RWPE2 (cell line): ENCODE measurements at regions not wholly inside any gene's neighbourhood (a gene's known extent, or its start where the extent isn't known, plus 50 kb on each side); places are given as distances from the start of the nearest gene placed in this dataset.

Source experiments
- ATAC-seq: fragments of 200-7000 bp; cut with Tn5 transposase; 3 replicates; pipeline ENCODE4 v1.9.1; 2021; ENCODE audit warnings: low read depth
- DNase-seq: peaks from one replicate; pipeline ENCODE4 v3.0.0-alpha.2; 2020; ENCODE audit warnings: low spot score
- H3K27ac ChIP-seq: fragments of 450-650 bp; 2 replicates; pipeline ENCODE4 v1.5.1; 2017; ENCODE audit warnings: mild to moderate bottlenecking; ENCODE audit not compliant: poor library complexity, severe bottlenecking
- H3K27me3 ChIP-seq: fragments of 250-450 bp; sonication (Bioruptor Pico); 2 replicates; pipeline ENCODE4 v1.5.1; 2021; ENCODE audit warnings: mild to moderate bottlenecking, moderate library complexity; ENCODE audit not compliant: insufficient read depth, poor library complexity, severe bottlenecking
- H3K36me3 ChIP-seq: fragments of 250-450 bp; sonication (Bioruptor Pico); 2 replicates; pipeline ENCODE4 v1.5.1; 2020; ENCODE audit warnings: low read depth, mild to moderate bottlenecking, moderate library complexity
- H3K4me1 ChIP-seq: fragments of 250-450 bp; sonication (Bioruptor Pico); 2 replicates; pipeline ENCODE4 v1.5.1; 2021; ENCODE audit warnings: mild to moderate bottlenecking, moderate library complexity; ENCODE audit not compliant: insufficient read depth, poor library complexity, severe bottlenecking
- H3K4me3 ChIP-seq: fragments of 250-450 bp; sonication (Bioruptor Pico); 2 replicates; pipeline ENCODE4 v1.5.1; 2021; ENCODE audit warnings: mild to moderate bottlenecking, moderate library complexity; ENCODE audit not compliant: severe bottlenecking
- H3K9me3 ChIP-seq: fragments of 250-450 bp; sonication (Bioruptor Pico); 2 replicates; pipeline ENCODE4 v1.5.1; 2021; ENCODE audit warnings: mild to moderate bottlenecking, moderate library complexity; ENCODE audit not compliant: severe bottlenecking
- TF ChIP-seq, protein P1 (sequence below): fragments of 450-650 bp; IDR thresholded peaks from one replicate; pipeline ENCODE4 v1.5.1; 2017; ENCODE audit warnings: mild to moderate bottlenecking, moderate library complexity; ENCODE audit not compliant: poor library complexity, severe bottlenecking

- Histone ChIP-seq H3K27ac (no peak overlapping the region), H3K4me1 (no peaks in the 10 kb centered on the region), H3K36me3 (no peaks in the 10 kb centered on the region), H3K4me3 (no peak overlapping the region), H3K27me3 (no peaks in the 10 kb centered on the region), H3K9me3 (no peaks in the 10 kb centered on the region)
- TF ChIP-seq, protein P1, sequence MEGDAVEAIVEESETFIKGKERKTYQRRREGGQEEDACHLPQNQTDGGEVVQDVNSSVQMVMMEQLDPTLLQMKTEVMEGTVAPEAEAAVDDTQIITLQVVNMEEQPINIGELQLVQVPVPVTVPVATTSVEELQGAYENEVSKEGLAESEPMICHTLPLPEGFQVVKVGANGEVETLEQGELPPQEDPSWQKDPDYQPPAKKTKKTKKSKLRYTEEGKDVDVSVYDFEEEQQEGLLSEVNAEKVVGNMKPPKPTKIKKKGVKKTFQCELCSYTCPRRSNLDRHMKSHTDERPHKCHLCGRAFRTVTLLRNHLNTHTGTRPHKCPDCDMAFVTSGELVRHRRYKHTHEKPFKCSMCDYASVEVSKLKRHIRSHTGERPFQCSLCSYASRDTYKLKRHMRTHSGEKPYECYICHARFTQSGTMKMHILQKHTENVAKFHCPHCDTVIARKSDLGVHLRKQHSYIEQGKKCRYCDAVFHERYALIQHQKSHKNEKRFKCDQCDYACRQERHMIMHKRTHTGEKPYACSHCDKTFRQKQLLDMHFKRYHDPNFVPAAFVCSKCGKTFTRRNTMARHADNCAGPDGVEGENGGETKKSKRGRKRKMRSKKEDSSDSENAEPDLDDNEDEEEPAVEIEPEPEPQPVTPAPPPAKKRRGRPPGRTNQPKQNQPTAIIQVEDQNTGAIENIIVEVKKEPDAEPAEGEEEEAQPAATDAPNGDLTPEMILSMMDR = no peak
- ATAC-seq (peak; percentile 41; the same call in 1 of the 3 replicates), DNase-seq (no peak)
These were observed 194.3 kb upstream of the ANO3 start for GRCh38 chr11:26137651-26138050.

DNA sequence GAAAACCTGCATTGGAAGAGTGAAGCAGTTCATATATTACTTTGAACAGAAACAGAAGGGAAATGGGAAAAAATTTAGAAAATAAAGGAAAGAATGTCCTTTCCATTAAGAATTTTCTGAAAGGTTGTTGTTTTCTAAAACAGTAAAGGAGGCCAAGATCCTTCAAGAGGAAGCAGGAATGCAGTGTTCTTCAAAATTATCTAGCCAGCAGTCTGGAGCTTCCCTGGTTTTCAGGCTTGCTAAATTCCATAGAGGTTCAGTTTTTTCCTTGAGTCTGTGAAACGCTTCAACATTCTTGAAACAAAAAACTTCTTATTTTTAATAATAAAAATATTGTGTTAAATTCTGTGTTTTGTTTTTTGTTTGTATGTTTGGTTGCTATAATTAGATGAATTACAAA, 189.0 kb upstream of the ANO3 start:
- no peak for DNase-seq
- TF ChIP-seq, protein P1 = no peak
- Histone ChIP-seq H3K27me3 (no peaks in the 10 kb centered on the region), H3K27ac (no peak overlapping the region), H3K9me3 (no peaks in the 10 kb centered on the region), H3K36me3 (no peaks in the 10 kb centered on the region), H3K4me3 (no peak overlapping the region), H3K4me1 (peaks cover 9% of the 10 kb centered on the region)
- no peak for ATAC-seq

- Histone ChIP-seq H3K9me3 (no peaks in the 10 kb centered on the region), H3K36me3 (no peaks in the 10 kb centered on the region), H3K27me3 (no peaks in the 10 kb centered on the region), H3K4me3 (no peak overlapping the region), H3K4me1 (peaks cover 9% of the 10 kb centered on the region), H3K27ac (peak overlapping the region; percentile 30)
- TF ChIP-seq, protein P1 = no peak
- ATAC-seq (peak; percentile 66), DNase-seq (no peak)
These were observed 188.2 kb upstream of the ANO3 start for GRCh38 chr11:26143566-26144290.

DNA sequence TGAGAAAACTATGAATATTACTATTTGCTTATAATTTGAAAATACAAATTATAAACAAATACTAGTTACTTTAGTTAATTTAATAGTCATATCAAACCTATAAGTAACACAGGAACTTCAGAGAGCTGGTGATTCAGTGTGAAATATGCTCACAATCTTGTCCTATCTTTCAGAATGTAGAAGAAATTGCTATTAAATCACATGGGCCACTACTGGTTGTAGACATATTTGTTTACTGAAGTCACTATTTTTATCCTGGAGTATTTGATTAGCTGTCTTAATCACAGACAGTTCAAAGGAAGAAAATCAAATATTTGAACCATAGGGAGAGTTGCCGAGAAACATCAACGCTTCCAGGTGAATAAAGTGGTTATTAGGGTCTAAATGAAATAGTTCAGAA, 187.6 kb upstream of the ANO3 start:
- Histone ChIP-seq H3K27ac (peak overlapping the region; percentile 30), H3K9me3 (no peaks in the 10 kb centered on the region), H3K36me3 (no peaks in the 10 kb centered on the region), H3K4me1 (peaks cover 9% of the 10 kb centered on the region), H3K4me3 (no peak overlapping the region), H3K27me3 (no peaks in the 10 kb centered on the region)
- TF ChIP-seq, protein P1 = no peak
- ATAC-seq (no peak), DNase-seq (no peak)

- ATAC-seq = no peak
- no peaks in the 10 kb centered on the region for H3K9me3 ChIP-seq
- peak overlapping the region; percentile 30 for H3K27ac ChIP-seq
- no peaks in the 10 kb centered on the region for H3K27me3 ChIP-seq
- TF ChIP-seq, protein P1 = no peak
- no peak overlapping the region for H3K4me3 ChIP-seq
- H3K36me3 ChIP-seq = no peaks in the 10 kb centered on the region
- DNase-seq = no peak
- peaks cover 9% of the 10 kb centered on the region for H3K4me1 ChIP-seq
These were observed 187.0 kb upstream of the ANO3 start for GRCh38 chr11:26144911-26145310.
